ENCODE measurements at regions not wholly inside any gene's neighbourhood (a gene's known extent, or its start where the extent isn't known, plus 50 kb on each side); places are given as distances from the start of the nearest gene placed in this dataset.
A peak's percentile ranks its signal among the peaks of the same experiment; 100 is the strongest.
"Not testable (repeated sequence)": the region's sequence is repeated elsewhere in the genome, so short reads cannot be mapped to it uniquely, and the experiment has no call there.

GRCh38 chr1:26626994-26627393, 68.8 kb upstream of the ARID1A start:
- H2AFZ ChIP-seq (ENCODE audit: low read depth, low read length) = no peak overlapping the region; the same call in 1 of the 2 replicates
- no peaks in the 10 kb centered on the region for H3K9me3 ChIP-seq (ENCODE audit: insufficient read depth, low read length)
- peak overlapping the region; percentile 92 for H3K27ac ChIP-seq (ENCODE audit: low read length)
- peaks cover 45% of the 10 kb centered on the region for H3K4me1 ChIP-seq (ENCODE audit: low read length)
- H3K27me3 ChIP-seq (ENCODE audit: low read depth, low read length) = no peaks in the 10 kb centered on the region
- no peaks in the 10 kb centered on the region for H3K36me3 ChIP-seq (replicated peaks; ENCODE audit: low read depth, low read length)
- no peaks in the 10 kb centered on the region for H3K79me2 ChIP-seq (ENCODE audit: low read length)
- no peak overlapping the region for H3K4me3 ChIP-seq (ENCODE audit: low read length)
- H4K20me1 ChIP-seq (ENCODE audit: insufficient read depth, low read length) = no peaks in the 10 kb centered on the region
- TF ChIP-seq EZH2phosphoT487 (IDR thresholded peaks at IDR 0.05; ENCODE audit: low read depth) (no peak), CTCF (IDR thresholded peaks at IDR 0.05; ENCODE audit: low read depth, low read length) (no peak)
- peak overlapping the region; percentile 1; the same call in 1 of the 2 replicates for H3K4me2 ChIP-seq (ENCODE audit: low read length)
- peak overlapping the region; percentile 13; the same call in 1 of the 2 replicates for H3K9ac ChIP-seq (ENCODE audit: low read length)

GRCh38 chr1:26627954-26628353, 67.9 kb upstream of the ARID1A start:
- Histone ChIP-seq H3K36me3 (replicated peaks; ENCODE audit: low read depth, low read length) (peaks cover 2% of the 10 kb centered on the region), H3K27me3 (ENCODE audit: low read depth, low read length) (no peaks in the 10 kb centered on the region), H3K4me3 (ENCODE audit: low read length) (no peak overlapping the region), H3K27ac (ENCODE audit: low read length) (peak overlapping the region; percentile 92), H3K4me1 (ENCODE audit: low read length) (peaks cover 54% of the 10 kb centered on the region), H3K4me2 (ENCODE audit: low read length) (peak overlapping the region; percentile 29), H4K20me1 (ENCODE audit: insufficient read depth, low read length) (no peaks in the 10 kb centered on the region), H3K79me2 (ENCODE audit: low read length) (no peaks in the 10 kb centered on the region), H2AFZ (ENCODE audit: low read depth, low read length) (no peak overlapping the region), H3K9ac (ENCODE audit: low read length) (peak overlapping the region; percentile 43), H3K9me3 (ENCODE audit: insufficient read depth, low read length) (no peaks in the 10 kb centered on the region)
- TF ChIP-seq EZH2phosphoT487 (IDR thresholded peaks at IDR 0.05; ENCODE audit: low read depth) = no peak

GRCh38 chr1:26630634-26631033, 65.2 kb upstream of the ARID1A start:
- H3K9me3 ChIP-seq (ENCODE audit: insufficient read depth, low read length) = no peaks in the 10 kb centered on the region
- peaks cover 67% of the 10 kb centered on the region for H3K4me1 ChIP-seq (ENCODE audit: low read length)
- no peak for TF ChIP-seq CTCF (IDR thresholded peaks at IDR 0.05; ENCODE audit: low read depth, low read length)
- TF ChIP-seq EZH2phosphoT487 (IDR thresholded peaks at IDR 0.05; ENCODE audit: low read depth) = no peak
- peaks cover 2% of the 10 kb centered on the region for H3K36me3 ChIP-seq (replicated peaks; ENCODE audit: low read depth, low read length)
- no peaks in the 10 kb centered on the region for H3K79me2 ChIP-seq (ENCODE audit: low read length)
- H3K4me3 ChIP-seq (ENCODE audit: low read length) = no peak overlapping the region
- H3K27me3 ChIP-seq (ENCODE audit: low read depth, low read length) = no peaks in the 10 kb centered on the region
- H3K4me2 ChIP-seq (ENCODE audit: low read length) = no peak overlapping the region
- no peak overlapping the region for H2AFZ ChIP-seq (ENCODE audit: low read depth, low read length)
- no peaks in the 10 kb centered on the region for H4K20me1 ChIP-seq (ENCODE audit: insufficient read depth, low read length)
- H3K27ac ChIP-seq (ENCODE audit: low read length) = no peak overlapping the region
- no peak overlapping the region for H3K9ac ChIP-seq (ENCODE audit: low read length)

- H3K4me3 ChIP-seq (ENCODE audit: low read length); H4K20me1 ChIP-seq (ENCODE audit: insufficient read depth, low read length); H3K27ac ChIP-seq (ENCODE audit: low read length); H3K36me3 ChIP-seq (replicated peaks; ENCODE audit: low read depth, low read length); H3K9me3 ChIP-seq (ENCODE audit: insufficient read depth, low read length); H2AFZ ChIP-seq (ENCODE audit: low read depth, low read length); H3K79me2 ChIP-seq (ENCODE audit: low read length); H3K4me2 ChIP-seq (ENCODE audit: low read length); H3K9ac ChIP-seq (ENCODE audit: low read length); H3K27me3 ChIP-seq (ENCODE audit: low read depth, low read length): not testable (repeated sequence)
- H3K4me1 ChIP-seq (ENCODE audit: low read length) = peaks cover 23% of the 10 kb centered on the region
These were observed 60.0 kb upstream of the ARID1A start for GRCh38 chr1:26635800-26636199.

- H3K9ac ChIP-seq (ENCODE audit: low read length) = no peak overlapping the region
- H3K4me1 ChIP-seq (ENCODE audit: low read length) = no peaks in the 10 kb centered on the region
- H3K4me3 ChIP-seq (ENCODE audit: low read length) = no peak overlapping the region
- no peaks in the 10 kb centered on the region for H3K36me3 ChIP-seq (replicated peaks; ENCODE audit: low read depth, low read length)
- no peaks in the 10 kb centered on the region for H3K79me2 ChIP-seq (ENCODE audit: low read length)
- no peaks in the 10 kb centered on the region for H3K9me3 ChIP-seq (ENCODE audit: insufficient read depth, low read length)
- TF ChIP-seq EZH2phosphoT487 (IDR thresholded peaks at IDR 0.05; ENCODE audit: low read depth) (no peak), CTCF (IDR thresholded peaks at IDR 0.05; ENCODE audit: low read depth, low read length) (no peak)
- no peaks in the 10 kb centered on the region for H4K20me1 ChIP-seq (ENCODE audit: insufficient read depth, low read length)
- no peak overlapping the region for H2AFZ ChIP-seq (ENCODE audit: low read depth, low read length)
- H3K27ac ChIP-seq (ENCODE audit: low read length) = no peak overlapping the region
- no peak overlapping the region for H3K4me2 ChIP-seq (ENCODE audit: low read length)
- no peaks in the 10 kb centered on the region for H3K27me3 ChIP-seq (ENCODE audit: low read depth, low read length)
These were observed 50.1 kb upstream of the ARID1A start for GRCh38 chr1:26645734-26646133.

Data from OCI-LY3 (cell line).